Panc1 (cell line): ENCODE measurements at regions not wholly inside any gene's neighbourhood (a gene's known extent, or its start where the extent isn't known, plus 50 kb on each side); places are given as distances from the start of the nearest gene placed in this dataset.

Source experiments
- POLR2AphosphoS5 ChIP-seq: IDR thresholded peaks from 2 replicates; pipeline ENCODE4 v1.6.1; 2012; ENCODE audit warnings: mild to moderate bottlenecking, low read depth, low read length, moderate library complexity
- TF ChIP-seq, protein P1 (sequence below): fragments of 450-650 bp; IDR thresholded peaks from 2 replicates; pipeline ENCODE4 v1.5.1; 2017; ENCODE audit warnings: mild to moderate bottlenecking

DNA sequence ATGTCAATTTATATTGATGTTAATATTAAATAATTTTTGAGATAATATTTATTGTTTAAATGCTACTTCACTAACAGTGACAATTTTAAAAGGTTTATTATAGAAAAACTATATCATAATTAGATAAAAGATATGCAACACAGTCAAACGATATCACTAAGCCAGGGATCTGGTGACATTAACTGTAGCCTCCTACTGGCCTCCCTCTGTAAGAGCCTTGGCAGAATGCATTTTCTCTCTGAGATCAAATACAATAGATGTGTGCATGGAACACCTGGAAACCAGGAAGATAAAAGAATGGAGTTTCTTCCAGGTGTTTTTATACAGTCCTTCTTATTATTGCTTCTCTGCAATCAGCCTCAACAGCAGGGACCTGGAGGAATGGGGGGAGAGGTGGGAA, 1762.1 kb downstream of the BRINP3 start:
- TF ChIP-seq, protein P1, sequence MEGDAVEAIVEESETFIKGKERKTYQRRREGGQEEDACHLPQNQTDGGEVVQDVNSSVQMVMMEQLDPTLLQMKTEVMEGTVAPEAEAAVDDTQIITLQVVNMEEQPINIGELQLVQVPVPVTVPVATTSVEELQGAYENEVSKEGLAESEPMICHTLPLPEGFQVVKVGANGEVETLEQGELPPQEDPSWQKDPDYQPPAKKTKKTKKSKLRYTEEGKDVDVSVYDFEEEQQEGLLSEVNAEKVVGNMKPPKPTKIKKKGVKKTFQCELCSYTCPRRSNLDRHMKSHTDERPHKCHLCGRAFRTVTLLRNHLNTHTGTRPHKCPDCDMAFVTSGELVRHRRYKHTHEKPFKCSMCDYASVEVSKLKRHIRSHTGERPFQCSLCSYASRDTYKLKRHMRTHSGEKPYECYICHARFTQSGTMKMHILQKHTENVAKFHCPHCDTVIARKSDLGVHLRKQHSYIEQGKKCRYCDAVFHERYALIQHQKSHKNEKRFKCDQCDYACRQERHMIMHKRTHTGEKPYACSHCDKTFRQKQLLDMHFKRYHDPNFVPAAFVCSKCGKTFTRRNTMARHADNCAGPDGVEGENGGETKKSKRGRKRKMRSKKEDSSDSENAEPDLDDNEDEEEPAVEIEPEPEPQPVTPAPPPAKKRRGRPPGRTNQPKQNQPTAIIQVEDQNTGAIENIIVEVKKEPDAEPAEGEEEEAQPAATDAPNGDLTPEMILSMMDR = peak; percentile 26; the same call in 1 of the 2 replicates
- no peak for TF ChIP-seq POLR2AphosphoS5
